ENCODE measurements at regions not wholly inside any gene's neighbourhood (a gene's known extent, or its start where the extent isn't known, plus 50 kb on each side); places are given as distances from the start of the nearest gene placed in this dataset.
A peak's percentile ranks its signal among the peaks of the same experiment; 100 is the strongest.

DNA sequence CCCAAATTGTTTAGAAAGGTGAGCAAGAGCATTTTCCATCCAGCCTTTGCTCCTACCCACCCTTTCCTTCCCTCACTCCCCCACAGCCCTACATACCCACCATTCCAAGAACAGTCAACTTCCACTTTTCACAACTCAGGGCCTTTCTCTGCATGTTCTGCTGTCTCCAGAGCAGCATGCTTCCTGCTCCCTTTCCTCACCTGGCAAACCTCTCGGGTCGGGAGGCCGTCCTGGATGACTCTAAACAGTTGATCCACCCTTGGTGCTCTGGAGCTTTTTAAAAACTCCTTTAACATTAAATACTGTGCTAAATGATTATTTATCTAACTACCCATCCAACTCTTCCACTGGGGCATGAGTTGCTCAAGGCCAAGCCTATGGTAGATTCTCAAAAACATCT lies 200.6 kb downstream of the SETD4 start:
- TF ChIP-seq, protein P1, sequence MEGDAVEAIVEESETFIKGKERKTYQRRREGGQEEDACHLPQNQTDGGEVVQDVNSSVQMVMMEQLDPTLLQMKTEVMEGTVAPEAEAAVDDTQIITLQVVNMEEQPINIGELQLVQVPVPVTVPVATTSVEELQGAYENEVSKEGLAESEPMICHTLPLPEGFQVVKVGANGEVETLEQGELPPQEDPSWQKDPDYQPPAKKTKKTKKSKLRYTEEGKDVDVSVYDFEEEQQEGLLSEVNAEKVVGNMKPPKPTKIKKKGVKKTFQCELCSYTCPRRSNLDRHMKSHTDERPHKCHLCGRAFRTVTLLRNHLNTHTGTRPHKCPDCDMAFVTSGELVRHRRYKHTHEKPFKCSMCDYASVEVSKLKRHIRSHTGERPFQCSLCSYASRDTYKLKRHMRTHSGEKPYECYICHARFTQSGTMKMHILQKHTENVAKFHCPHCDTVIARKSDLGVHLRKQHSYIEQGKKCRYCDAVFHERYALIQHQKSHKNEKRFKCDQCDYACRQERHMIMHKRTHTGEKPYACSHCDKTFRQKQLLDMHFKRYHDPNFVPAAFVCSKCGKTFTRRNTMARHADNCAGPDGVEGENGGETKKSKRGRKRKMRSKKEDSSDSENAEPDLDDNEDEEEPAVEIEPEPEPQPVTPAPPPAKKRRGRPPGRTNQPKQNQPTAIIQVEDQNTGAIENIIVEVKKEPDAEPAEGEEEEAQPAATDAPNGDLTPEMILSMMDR (IDR thresholded peaks at IDR 0.05), result no peak
- no peak for TF ChIP-seq POLR2A (IDR thresholded peaks at IDR 0.05)
- no peak for TF ChIP-seq POLR2AphosphoS5 (IDR thresholded peaks at IDR 0.05)
- TF ChIP-seq EP300 (IDR thresholded peaks at IDR 0.05), result no peak
- Histone ChIP-seq H3K27ac (no peak overlapping the region), H3K27me3 (no peaks in the 10 kb centered on the region), H3K9me3 (no peaks in the 10 kb centered on the region), H3K4me3 (no peak overlapping the region), H3K4me1 (no peaks in the 10 kb centered on the region), H3K36me3 (no peaks in the 10 kb centered on the region)
- 88% methylated on average over 3 of the region's 3 CpGs for WGBS
- DNase-seq (ENCODE audit: low spot score in 2 of 2), result no peak

DNA sequence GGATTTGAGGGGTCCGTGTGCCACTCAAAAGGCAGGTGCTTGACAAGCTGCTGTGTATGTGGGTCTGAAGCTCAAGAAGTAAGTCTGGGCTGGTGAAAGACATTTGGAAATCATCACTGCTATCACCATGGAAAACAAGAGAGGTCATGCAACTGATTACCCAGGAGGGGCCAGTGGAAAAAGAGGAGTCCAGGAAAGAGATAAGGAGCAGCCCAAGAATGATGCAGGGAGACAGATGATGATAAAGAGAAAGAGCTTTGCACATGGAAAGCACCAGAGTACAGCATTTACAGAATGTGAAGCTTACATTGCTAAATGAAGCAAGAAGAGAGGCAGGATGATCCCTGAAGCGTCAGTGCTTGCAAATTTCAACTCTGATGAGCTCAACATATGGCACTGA lies 203.2 kb downstream of the SETD4 start:
- H3K4me1 ChIP-seq, result no peaks in the 10 kb centered on the region
- no peak for DNase-seq (ENCODE audit: low spot score in 2 of 2)
- no peak overlapping the region for H3K27ac ChIP-seq
- TF ChIP-seq EP300 (IDR thresholded peaks at IDR 0.05) (no peak), POLR2AphosphoS5 (IDR thresholded peaks at IDR 0.05) (no peak), POLR2A (IDR thresholded peaks at IDR 0.05) (no peak)
- TF ChIP-seq, protein P1 (IDR thresholded peaks at IDR 0.05), result no peak
- H3K27me3 ChIP-seq, result no peaks in the 10 kb centered on the region
- H3K36me3 ChIP-seq, result no peaks in the 10 kb centered on the region
- H3K9me3 ChIP-seq, result no peaks in the 10 kb centered on the region
- WGBS, result 91% methylated on average over 2 of the region's 2 CpGs
- H3K4me3 ChIP-seq, result no peak overlapping the region

DNA sequence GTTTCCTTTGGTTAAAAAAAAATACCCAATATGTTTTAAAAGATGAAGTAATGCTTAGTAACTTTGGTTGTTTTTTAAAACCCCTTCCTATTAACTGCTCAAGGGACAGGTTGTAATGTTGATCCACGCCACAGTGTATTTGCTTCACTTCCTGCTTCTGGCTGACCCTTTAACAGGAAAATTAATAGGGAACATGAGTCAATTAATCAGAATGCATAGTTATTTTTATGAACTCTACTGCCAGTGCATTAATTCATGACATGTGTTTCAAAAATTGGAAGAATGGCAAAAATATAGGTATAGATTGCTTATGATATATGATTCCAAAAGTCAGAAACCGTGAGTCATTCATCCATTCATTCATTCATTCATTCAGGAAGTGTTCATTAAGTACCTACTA lies 204.8 kb downstream of the SETD4 start:
- Histone ChIP-seq H3K4me1 (peaks cover 9% of the 10 kb centered on the region), H3K36me3 (no peaks in the 10 kb centered on the region), H3K9me3 (no peaks in the 10 kb centered on the region), H3K4me3 (no peak overlapping the region), H3K27me3 (no peaks in the 10 kb centered on the region), H3K27ac (no peak overlapping the region)
- no peak for TF ChIP-seq POLR2AphosphoS5 (IDR thresholded peaks at IDR 0.05)
- no peak for TF ChIP-seq POLR2A (IDR thresholded peaks at IDR 0.05)
- TF ChIP-seq, protein P1 (IDR thresholded peaks at IDR 0.05), result no peak
- TF ChIP-seq EP300 (IDR thresholded peaks at IDR 0.05), result no peak
- no peak for DNase-seq (ENCODE audit: low spot score in 2 of 2)
- 69% methylated on average over 2 of the region's 2 CpGs for WGBS

DNA sequence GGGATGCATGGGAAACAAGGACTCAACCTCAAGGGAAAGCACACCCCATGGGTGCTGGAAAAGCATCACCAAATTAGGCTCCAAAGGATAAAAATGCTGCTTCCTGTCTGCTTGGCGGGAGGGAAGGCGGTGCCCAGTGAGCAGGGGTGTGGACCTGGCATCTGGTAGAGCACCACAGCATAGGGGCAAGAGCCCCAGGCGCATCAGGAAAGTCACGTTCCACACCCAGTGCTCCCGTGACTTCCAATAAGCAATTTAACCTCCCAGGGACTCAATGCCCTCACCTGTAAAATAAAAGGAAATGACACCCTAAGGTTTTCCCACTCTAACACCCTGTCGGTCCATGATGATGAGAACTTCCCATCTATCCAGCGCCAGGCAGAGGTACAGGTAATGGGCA lies 206.0 kb downstream of the SETD4 start:
- 83% methylated on average over 7 of the region's 7 CpGs for WGBS
- Histone ChIP-seq H3K27me3 (no peaks in the 10 kb centered on the region), H3K36me3 (no peaks in the 10 kb centered on the region), H3K27ac (no peak overlapping the region), H3K4me3 (no peak overlapping the region), H3K4me1 (peaks cover 16% of the 10 kb centered on the region), H3K9me3 (no peaks in the 10 kb centered on the region)
- no peak for DNase-seq (ENCODE audit: low spot score in 2 of 2)
- TF ChIP-seq EP300 (IDR thresholded peaks at IDR 0.05), result no peak
- no peak for TF ChIP-seq POLR2A (IDR thresholded peaks at IDR 0.05)
- no peak for TF ChIP-seq POLR2AphosphoS5 (IDR thresholded peaks at IDR 0.05)
- TF ChIP-seq, protein P1 (IDR thresholded peaks at IDR 0.05), result no peak

DNA sequence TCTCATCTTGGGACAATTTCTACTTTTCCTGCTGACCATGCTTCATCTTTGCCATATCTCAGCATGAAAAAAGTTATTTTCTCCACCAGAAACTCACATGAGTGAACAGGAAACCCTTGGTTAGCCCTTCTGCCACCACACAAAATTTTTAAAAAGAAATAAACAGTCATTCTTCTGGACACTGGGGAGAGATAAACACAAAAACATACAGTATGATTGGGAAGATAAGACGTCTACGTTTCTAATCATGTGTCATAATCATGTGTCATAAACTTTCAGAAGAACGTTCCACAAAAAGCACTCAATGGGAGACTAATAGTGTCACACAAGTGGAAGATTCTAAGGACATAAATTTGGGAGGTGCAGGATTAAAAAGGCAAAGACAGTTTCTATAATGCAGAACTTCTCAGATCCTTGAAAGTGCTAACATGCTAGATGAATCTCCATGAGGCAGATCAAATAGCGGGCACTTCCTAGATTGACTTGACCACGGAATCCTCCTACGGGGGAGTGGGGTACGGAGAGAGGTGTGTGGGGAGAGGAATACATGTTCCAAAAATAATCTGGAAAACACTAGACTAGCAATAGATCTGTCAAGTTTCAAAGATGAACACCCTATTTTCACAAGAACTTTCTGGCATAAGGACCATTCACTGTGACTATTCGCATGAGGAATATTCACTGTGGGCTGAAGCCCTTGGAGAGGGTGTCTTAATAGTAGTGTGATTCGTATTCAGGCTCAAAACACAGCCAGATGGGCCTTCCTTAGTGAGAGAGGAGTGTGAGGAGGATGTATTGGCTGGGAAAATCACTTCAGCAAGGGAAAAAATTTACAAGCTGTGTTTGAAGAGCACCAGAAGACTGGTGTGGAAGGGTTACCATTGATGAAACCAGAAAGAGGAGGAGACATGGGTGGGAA lies 206.7 kb downstream of the SETD4 start:
- H3K27ac ChIP-seq, result peak overlapping the region; percentile 0
- DNase-seq (ENCODE audit: low spot score in 2 of 2), result no peak
- no peaks in the 10 kb centered on the region for H3K36me3 ChIP-seq
- H3K4me1 ChIP-seq, result peaks cover 18% of the 10 kb centered on the region
- no peaks in the 10 kb centered on the region for H3K27me3 ChIP-seq
- no peak for TF ChIP-seq POLR2AphosphoS5 (IDR thresholded peaks at IDR 0.05)
- no peak for TF ChIP-seq EP300 (IDR thresholded peaks at IDR 0.05)
- TF ChIP-seq, protein P1 (IDR thresholded peaks at IDR 0.05), result no peak
- TF ChIP-seq POLR2A (IDR thresholded peaks at IDR 0.05), result no peak
- H3K4me3 ChIP-seq, result no peak overlapping the region
- WGBS, result 77% methylated on average over 9 of the region's 9 CpGs
- H3K9me3 ChIP-seq, result no peaks in the 10 kb centered on the region

All from suprapubic skin (tissue), 4 donors.